NCI-H2081 (cell line): ENCODE measurements at regions not wholly inside any gene's neighbourhood (a gene's known extent, or its start where the extent isn't known, plus 50 kb on each side); places are given as distances from the start of the nearest gene placed in this dataset.

ENCODE experiments used
- DNase-seq, 2 experiments: peaks; one replicate each; lab custom pipeline; 2025; lab: John Stamatoyannopoulos, UW

GRCh38 chr7:13035233-13035632 lies 347.8 kb downstream of the ARL4A start:
- DNase-seq, result no peak

- DNase-seq, result no peak
Measured at GRCh38 chr7:13036256-13036780, 348.9 kb downstream of the ARL4A start.

- no peak for DNase-seq
Measured at GRCh38 chr7:13037216-13037615, 349.8 kb downstream of the ARL4A start.

- no peak for DNase-seq
Measured at GRCh38 chr7:13041368-13041988, 354.0 kb downstream of the ARL4A start.

- DNase-seq, result no peak
Measured at GRCh38 chr7:13042605-13043236, 355.3 kb downstream of the ARL4A start.

- no peak for DNase-seq
Measured at GRCh38 chr7:13044309-13044708, 356.9 kb downstream of the ARL4A start.

GRCh38 chr7:13047061-13047460 lies 359.6 kb downstream of the ARL4A start:
- no peak for DNase-seq

- no peak for DNase-seq
Measured at GRCh38 chr7:13049946-13050345, 362.5 kb downstream of the ARL4A start.

- DNase-seq, result no peak
Measured at GRCh38 chr7:13050703-13051102, 363.3 kb downstream of the ARL4A start.

- no peak for DNase-seq
Measured at GRCh38 chr7:13055732-13056368, 368.4 kb downstream of the ARL4A start.

GRCh38 chr7:13057462-13058200 lies 370.2 kb downstream of the ARL4A start:
- no peak for DNase-seq

GRCh38 chr7:13060173-13060572 lies 372.7 kb downstream of the ARL4A start:
- no peak for DNase-seq

GRCh38 chr7:13061115-13061514 lies 373.7 kb downstream of the ARL4A start:
- DNase-seq, result no peak

- no peak for DNase-seq
Measured at GRCh38 chr7:13062631-13063030, 375.2 kb downstream of the ARL4A start.

- no peak for DNase-seq
Measured at GRCh38 chr7:13067036-13067435, 379.6 kb downstream of the ARL4A start.

- no peak for DNase-seq
Measured at GRCh38 chr7:13068032-13068431, 380.6 kb downstream of the ARL4A start.

- DNase-seq, result no peak
Measured at GRCh38 chr7:13069841-13070240, 382.4 kb downstream of the ARL4A start.

- peak in 1 of 2 experiments; percentile 13 for DNase-seq
Measured at GRCh38 chr7:13072014-13072413, 384.6 kb downstream of the ARL4A start.

- DNase-seq, result no peak
Measured at GRCh38 chr7:13077466-13077865, 390.0 kb downstream of the ARL4A start.

GRCh38 chr7:13078105-13078504 lies 390.7 kb downstream of the ARL4A start:
- no peak for DNase-seq

GRCh38 chr7:13090959-13091358 lies 403.5 kb downstream of the ARL4A start:
- no peak for DNase-seq

- DNase-seq, result no peak
Measured at GRCh38 chr7:13091974-13092707, 404.7 kb downstream of the ARL4A start.
